HG02798 (cell line): ENCODE measurements at regions not wholly inside any gene's neighbourhood (a gene's known extent, or its start where the extent isn't known, plus 50 kb on each side); places are given as distances from the start of the nearest gene placed in this dataset.
"Not testable (repeated sequence)": the region's sequence is repeated elsewhere in the genome, so short reads cannot be mapped to it uniquely, and the experiment has no call there.

Source experiments
- ATAC-seq: cut with Tn5 transposase; IDR thresholded peaks from one replicate; pipeline ENCODE4 v1.9.1; 2021; ENCODE audit warnings: mild to moderate bottlenecking; ENCODE audit not compliant: unreplicated experiment, poor library complexity

DNA sequence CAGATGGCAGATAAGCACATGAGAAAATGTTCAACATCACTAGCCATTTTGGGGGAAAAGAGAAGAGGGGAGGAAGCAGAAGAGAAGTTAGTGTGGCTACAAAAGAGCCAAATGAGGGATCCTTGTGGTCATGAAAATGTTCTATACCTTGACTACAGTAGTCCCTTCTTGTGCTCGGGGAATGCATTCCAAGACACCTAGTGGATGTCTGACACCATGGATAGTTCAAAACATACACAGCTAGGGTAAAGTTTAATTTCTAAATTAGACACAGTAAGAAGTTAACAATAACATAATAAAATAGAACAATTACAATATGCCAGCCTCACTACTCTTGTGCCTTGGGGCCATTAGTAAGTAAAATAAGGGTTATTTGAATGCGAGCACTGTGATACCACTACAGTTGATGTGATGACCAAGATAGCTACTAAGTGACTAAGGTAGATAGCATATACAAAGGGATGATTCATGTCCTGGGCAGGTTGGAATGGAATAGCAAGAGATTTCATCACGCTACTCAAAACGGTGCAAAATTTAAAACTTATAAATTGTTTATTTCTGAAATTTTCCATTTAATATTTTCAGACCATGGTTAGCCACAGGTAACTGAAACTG lies 344.1 kb downstream of the NR2F1-AS1 start:
- no peak for ATAC-seq

DNA sequence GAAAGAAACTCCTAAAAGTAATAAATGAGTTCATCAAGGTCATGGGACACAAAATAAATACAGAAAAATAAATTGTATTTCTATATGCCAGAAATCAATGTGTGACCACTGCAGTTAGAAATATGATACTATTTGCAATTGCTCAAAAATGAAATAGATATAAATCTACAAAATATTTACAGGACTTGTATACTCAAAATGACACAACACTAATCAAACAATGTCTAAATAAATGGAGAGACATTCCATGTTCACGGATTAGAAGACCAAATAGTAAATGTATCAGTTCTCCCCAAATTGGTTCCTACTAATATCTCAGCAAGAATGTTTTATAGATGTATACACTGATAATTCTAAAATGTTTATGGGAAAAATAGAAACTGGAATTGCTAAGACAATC lies 345.3 kb downstream of the NR2F1-AS1 start:
- no peak for ATAC-seq

DNA sequence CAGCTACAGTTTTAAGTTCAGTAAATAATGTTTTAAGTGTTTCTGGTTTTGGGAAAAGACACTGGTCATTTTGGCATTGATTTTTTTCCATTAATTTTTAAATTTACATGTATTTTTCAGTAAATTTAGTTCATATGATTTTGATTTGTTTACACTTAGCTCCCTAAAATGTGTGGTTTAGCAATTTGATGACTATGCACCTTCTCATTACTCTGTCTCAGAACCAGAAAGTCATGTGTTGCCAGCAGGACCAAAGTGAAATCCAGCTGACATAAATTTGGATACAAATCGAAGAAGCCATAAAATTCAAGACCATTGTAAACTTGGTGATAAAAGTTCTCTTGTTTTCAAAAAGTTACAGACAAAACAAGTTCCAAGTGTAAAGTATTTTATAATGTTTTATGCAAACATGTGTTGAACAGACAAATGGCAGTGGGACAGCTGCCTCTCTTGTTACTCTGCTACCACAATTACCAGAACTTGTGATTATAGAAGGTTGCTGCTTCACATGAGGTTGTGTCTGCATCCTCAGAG lies 354.8 kb downstream of the NR2F1-AS1 start:
- no peak for ATAC-seq

DNA sequence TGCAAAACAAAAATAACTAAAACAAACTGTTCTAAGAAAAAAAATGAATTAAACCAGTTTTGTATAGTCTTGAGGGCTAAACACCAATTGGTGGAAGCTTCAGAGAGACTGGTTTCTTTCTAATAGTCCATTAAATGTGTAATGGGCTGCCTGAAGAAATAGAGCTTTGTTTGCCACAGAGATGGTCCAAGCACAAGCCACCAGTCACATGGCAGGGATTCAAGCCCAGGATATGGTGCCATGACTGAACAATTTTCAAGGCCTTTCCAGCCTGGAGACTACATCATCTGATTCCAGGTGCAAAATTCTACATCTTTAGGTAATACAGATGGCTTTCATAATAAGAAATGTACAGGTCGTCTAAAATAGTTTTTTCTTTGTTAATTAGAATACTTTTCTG lies 355.3 kb downstream of the NR2F1-AS1 start:
- no peak for ATAC-seq

DNA sequence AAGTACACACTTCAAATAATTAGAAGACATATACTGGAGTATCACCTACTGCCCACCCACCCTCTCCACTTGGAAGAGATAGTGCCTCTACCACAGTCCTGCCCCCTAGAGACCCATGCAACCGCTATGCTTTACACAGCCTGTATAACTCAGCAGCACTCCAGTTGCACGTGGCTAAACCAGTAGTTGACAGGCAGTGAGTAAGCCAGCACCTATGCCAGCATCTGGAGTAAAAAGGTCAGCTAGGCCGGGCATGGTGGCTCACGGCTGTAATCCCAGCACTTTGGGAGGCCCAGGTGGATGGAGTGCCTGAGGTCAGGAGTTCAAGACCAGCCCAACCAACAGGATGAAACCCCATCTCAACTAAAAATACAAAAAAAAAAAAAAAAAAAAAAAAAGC lies 356.4 kb downstream of the NR2F1-AS1 start:
- no peak for ATAC-seq

DNA sequence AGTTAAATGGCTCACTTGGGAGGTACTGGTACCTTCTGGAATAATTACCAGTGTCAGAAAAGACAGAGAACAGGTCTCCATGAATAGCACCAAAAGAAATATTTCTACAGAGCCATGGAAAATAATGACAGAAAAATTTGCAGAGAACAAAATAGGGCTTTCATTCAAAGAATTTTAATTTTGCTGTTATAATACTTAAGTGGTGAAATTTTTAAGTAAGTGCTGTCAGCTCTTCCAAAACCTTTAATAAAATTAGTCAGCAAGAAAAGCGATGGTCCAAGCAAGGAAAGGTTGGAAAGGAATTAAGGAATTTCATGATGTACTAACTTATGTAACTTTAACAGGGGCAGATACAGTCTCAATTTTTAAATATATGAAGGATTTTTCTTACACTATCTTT lies 359.2 kb downstream of the NR2F1-AS1 start:
- no peak for ATAC-seq

DNA sequence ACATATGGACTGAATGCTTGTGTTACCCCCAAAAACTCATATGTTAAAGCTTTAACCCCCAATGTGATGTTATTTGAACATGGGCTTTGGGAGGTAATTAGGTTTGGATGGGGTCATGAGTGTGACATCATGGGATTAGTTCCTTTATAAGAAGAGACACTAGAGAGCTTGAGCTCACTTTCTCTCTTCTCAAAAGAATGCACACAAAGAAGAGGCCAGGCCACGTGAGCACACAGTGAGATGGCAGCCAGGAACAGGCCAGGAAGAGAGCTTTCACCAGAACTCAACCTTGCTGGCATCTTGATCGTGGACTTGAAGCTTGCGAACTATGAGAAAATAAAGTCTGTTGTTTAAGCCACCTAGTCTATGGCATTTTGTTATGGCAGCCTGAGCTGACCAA lies 360.6 kb downstream of the NR2F1-AS1 start:
- no peak for ATAC-seq

DNA sequence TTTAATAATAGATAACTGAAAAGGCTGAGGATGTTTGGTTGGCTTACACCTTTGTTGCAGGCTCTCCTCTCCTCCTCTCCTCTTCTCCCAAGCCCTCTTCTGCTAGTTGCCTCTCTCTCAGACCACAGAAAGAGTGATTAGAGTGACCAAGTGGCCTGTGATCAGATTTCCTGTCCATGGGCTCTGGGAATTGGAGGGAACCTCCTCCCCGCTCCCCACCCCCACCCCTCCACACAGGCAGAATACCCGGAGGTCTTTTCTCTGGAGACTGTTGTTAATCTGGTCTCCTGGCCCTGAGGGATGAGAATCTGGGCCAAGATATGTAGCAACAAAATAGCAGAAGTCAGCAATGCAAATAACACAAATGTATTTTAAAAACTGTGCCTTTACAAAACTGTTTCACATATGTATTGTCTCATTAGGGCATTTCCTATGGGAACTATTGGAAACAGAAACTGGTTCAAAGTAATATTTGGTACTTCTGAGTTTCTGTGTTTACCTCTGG lies 361.3 kb downstream of the NR2F1-AS1 start:
- ATAC-seq = no peak

DNA sequence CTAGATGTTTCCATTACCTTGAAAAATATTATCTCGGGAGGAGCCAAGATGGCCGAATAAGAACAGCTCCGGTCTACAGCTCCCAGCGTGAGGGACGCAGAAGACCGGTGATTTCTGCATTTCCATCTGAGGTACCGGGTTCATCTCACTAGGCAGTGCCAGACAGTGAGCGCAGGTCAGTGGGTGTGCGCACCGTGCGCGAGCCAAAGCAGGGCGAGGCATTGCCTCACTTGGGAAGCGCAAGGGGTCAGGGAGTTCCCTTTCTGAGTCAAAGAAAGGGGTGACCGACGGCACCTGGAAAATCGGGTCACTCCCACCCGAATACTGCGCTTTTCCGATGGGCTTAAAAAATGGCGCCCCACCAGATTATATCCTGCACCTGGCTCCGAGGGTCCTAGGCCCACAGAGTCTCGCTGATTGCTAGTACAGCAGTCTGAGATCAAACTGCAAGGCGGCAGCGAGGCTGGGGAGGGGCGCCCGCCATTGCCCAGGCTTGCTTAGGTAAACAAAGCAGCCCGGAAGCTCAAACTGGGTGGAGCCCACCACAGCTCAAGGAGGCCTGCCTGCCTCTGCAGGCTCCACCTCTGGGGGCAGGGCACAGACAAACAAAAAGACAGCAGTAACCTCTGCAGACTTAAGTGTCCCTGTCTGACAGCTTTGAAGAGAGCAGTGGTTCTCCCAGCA lies 367.8 kb downstream of the NR2F1-AS1 start:
- ATAC-seq = not testable (repeated sequence)

DNA sequence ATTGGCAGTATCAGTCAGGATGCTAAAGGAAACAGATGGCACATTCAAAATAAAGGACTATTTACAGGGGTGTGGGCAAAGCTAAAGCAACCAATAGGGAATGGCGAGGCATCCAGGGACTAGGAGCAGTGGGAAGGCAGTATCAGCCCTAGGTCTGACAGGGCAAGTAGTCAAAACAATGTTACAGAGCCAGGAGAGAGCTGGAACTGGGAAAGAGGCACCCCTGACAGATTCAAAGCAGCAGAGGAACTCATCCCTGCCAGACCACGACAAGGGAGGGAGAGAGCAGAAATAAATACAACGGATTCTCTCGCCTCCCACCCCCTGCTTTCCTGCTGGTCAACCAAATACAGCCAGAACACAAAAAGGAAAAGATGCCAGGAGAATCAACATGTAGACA lies 371.5 kb downstream of the NR2F1-AS1 start:
- no peak for ATAC-seq

DNA sequence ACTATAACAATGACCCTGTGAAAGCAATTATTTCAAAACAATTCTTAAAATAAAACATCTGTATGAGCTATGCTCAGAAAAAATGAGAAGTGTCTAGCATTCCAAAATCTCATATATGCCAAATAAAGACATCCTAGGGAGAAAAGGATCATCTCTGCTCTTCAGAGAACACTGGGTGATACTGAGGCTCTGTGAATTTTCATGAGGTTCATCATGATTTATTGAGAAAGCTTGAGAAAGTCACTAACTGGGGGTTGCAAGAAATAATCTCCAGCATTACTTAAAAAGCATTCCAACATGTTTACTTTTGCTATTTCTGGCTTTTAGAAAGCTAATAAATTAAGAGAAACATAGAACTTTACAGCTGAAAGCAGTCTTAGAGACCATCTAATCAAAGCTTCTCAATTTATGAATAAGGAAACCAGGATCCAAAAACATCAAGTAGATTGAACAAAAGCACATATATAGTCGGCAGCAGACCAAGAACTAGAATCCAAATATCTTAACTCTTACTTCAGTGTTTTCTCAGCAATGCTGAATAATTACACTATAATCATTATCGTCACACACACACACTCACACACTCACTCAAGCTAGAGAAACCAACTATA lies 372.8 kb downstream of the NR2F1-AS1 start:
- no peak for ATAC-seq

DNA sequence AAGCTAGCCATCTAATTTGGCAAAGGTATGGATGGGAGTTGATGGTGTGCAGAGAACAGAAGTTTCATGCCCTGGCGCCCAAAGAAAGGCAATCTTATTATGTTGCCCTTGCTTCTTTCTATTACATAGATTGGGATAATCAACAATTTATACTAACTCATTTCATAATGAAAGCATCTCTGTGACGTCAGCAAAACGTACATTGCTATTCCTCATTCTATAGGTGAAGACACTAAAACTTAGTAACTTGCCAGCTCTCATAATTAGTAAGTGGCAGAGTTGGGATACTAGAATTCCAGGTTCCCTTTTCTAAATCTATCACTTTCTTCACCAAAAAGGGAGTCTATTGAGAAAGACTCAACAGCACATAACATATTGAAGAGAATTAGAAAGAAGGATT lies 374.8 kb downstream of the NR2F1-AS1 start:
- no peak for ATAC-seq

DNA sequence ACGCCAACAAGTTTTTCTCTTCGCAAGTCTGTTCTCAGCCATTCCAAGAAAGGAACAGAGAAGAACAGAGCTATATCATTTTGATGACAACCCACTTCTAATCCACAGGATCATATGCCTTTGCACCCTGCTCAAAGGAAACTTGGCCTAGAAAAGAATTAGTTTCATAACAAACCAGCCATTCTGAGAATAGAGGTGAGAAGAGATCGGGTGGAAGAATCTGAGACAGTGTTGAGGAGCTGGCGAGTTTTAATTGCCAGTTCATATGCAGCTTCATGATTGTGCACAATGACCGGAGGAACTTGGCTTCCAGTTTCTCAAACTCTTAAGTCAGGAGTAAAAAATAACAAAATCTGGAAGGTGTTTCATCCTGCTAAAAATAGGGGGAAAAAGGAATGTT lies 380.0 kb downstream of the NR2F1-AS1 start:
- no peak for ATAC-seq

DNA sequence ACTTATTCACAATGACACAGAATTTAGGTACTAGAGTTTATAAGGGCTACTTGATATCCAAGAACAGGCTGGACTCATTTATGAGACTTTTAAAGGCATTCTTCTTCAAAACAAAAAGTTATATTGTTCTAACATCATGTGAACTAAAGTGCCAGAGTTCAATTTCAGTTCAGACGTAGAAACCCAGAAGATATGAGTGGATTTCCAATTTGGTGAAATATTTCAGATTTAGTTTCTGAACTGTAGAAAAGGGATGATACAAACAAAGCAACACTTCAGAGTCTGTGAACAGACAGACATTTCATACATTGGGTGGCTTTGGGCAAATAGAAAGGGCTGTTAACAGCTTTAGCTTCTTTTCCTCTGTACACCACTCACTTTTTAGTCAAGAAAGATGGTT lies 384.0 kb downstream of the NR2F1-AS1 start:
- ATAC-seq = no peak

DNA sequence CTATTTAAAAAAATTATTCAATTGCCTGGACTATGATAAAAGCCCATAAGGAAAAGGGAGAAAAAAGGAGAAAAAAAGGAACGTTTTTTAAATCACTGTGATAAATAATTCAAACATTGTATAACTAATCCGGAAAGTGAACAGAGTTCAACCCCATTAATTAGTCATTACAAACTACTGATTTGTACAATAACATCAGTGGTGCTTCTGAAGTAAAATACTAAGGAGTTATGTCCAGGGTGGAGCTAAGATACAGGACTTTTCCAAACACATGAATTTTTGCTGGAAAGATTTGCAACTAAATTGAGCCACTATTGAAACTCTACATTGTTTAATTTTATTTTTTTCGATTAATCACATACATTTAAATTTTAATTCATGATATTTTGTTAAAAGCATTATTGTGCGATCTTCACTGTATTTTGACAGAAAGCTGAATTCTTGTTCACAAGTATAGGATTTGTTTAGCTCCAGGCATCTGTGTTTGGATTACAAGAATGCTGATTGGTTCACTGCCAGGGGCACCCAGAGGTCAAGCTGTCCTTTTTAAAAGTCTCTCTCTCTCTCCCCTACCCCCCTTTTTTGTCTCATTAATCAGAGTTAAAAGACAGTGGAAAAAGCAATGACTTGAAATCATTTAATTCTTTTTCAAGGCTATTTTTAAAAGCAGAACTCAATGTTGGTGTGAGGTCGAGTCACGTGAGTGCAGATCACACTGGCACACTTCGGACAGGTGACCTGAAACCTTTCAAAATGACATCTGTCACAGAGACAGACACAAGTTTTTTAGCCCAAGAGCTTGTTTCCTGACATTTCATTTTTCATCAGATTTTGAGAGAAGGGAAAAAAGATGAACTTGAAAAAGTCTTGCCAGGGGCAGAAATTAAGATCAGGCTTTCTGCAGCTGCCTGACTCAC lies 387.3 kb downstream of the NR2F1-AS1 start:
- ATAC-seq = no peak

DNA sequence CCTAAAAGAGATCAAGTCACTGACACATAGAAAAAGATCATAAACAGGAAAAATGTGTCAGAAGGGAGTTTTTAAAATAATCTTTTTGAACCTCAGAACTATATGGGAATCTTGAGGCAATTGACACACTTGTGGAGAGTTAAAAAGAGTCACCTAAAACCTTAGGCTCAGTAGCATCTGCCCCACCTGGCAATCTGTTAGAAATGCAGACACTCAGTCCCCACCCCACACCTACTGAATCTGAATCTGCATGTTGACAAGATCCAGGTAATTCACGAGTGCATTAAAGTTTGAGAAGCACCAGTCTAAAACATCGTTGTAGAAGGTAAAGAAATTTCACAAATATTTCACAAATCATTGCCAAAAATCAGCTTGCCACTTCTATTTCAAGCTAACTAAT lies 388.3 kb downstream of the NR2F1-AS1 start:
- no peak for ATAC-seq

DNA sequence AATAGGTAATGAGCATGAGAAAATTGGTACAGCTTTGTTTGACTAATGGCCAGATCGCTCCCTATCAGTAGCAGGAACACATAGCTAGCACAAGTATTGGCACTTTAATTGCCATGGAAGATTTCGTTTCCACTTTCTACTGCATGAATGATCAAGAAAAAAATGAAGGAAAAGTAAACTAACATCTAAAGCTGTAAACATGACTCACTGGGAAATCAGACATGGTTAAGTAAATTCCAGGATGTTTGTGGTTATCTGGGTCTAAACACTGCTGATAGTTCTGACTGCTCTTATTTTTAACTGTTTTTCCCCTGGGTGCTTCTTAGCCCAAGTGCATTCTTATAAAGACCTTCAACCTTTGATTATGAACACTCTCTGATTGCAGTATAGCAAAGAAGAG lies 388.9 kb downstream of the NR2F1-AS1 start:
- ATAC-seq = no peak

DNA sequence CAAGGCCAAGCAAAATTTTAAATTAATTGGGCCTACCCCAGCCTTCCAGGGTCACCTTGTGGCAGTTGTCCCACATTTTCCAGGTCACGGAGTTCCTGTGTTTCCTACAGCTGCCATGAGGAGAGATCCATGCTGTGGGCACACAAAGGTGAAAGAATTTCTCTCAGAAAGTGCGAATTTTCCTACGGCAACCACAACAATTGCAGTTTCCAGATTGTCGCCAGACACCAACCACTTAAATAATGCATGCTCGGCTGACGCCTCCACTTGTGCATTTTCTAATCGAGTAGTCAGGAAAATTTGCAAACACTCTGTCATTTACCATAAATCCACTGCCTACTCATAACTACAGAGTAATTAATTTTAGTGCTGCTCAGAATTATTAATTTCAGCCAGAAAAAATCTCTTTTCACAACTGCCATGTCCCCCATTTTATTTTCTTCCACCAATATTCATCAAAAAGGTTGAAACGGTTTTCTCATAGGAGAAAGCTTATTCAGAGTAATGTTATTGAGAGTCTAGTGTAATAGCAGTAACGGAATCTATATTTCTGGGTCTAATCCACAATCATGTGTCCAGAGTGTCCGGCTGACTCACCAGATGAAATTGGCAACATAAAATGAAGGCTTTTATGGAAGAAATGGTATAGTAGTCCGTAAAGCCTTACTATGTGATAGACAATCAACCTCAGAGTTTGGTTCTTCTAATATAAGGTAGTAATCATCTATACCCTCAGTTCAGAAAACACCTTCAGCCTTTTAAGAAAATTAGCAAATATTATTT lies 389.8 kb downstream of the NR2F1-AS1 start:
- no peak for ATAC-seq

DNA sequence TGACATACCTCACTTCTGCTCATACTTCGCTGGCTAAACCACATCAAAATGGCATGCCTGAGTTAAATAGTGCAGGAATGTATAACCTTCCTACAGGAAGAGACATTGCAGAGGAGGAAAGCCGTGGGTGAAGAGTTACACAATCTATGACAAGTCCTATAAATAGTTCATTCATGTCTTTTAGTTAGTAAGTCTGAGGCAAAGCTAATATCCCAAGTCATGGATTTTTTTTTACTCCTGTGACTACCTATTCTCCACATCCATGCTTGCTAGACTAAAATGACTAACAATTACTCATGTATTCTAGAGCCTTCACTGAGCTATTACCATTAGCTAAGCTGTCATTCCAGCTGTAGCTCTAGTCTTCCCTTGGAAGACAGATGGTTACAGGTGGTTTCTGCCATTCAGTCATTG lies 391.3 kb downstream of the NR2F1-AS1 start:
- ATAC-seq = no peak
